ENCODE measurements at regions not wholly inside any gene's neighbourhood (a gene's known extent, or its start where the extent isn't known, plus 50 kb on each side); places are given as distances from the start of the nearest gene placed in this dataset.
"Not testable (repeated sequence)": the region's sequence is repeated elsewhere in the genome, so short reads cannot be mapped to it uniquely, and the experiment has no call there.

DNA sequence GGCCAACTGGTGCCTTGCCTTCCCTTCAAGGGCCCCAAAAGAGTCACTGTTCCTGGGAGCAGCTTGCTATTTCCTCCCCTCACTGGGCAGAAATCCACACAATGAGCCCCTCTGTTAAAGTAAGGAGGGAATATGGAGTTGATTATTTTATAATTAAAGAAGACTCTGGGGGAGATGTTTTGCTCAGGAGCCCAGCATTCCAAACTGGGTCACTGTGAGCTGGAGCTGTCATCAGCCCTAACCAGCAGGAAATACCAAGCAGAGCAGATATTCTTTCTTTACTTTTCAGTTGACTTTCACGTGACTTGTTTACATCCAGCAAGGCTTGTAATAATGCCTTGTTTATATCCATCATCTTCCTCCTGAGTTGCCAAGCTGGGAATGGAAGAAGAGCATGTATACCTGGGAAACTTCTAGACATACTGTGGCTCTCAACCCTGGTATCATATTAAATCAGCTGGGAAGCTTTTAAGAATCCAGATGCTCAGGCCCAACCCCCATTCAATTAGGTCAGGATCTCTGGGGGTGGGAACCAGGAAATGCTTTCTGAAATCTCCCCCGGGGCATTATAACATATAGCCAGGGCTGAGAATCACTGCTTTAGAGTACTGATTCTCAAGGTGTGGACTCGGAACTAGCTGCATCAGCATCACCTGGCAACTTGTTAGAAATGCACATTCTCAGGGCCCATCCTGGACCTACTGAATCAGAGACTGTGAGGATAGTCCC lies 175.6 kb upstream of the MYLIP start:
- DNase-seq, result no peak

DNA sequence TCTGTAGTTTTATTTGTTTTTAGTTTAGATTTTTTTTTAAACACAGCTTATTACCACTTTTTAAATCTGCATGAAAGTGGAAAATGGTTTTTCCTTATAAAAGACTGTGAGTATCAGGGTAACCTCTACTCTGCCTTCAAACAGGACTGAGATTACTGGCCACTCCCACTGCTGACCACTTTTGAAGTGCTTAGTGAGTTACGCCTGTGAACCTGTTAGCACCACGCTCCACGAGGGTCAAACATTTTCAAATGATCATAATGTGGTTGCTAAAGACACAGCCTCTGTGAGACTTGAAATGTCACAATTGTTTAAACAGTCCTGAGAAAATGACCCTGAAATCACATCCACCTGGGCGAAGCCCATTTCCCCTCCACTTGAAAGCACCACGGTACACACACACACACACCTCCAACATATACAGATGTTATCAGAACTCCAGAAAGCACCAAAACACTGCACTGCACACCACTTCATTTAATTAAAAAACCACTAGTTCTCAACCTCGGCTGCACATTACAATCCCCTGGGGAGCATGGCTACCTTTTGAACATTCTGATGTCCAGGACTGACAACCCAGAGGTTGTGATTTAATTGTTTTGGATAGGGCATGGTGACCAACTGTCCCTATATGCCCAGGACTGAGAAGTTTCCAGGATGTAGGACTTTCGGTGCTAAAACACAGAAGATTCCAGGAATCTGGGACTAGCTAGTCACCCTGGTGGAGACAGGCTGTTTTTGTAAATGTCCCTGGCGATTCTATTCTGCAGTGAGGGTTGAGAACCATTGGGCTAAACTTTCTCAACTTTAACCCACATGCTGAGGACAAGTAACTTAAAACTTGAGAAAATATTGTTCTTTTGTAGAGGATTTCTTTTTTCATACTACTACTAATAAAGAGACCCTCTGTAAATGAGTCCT lies 176.4 kb upstream of the MYLIP start:
- no peak for DNase-seq

DNA sequence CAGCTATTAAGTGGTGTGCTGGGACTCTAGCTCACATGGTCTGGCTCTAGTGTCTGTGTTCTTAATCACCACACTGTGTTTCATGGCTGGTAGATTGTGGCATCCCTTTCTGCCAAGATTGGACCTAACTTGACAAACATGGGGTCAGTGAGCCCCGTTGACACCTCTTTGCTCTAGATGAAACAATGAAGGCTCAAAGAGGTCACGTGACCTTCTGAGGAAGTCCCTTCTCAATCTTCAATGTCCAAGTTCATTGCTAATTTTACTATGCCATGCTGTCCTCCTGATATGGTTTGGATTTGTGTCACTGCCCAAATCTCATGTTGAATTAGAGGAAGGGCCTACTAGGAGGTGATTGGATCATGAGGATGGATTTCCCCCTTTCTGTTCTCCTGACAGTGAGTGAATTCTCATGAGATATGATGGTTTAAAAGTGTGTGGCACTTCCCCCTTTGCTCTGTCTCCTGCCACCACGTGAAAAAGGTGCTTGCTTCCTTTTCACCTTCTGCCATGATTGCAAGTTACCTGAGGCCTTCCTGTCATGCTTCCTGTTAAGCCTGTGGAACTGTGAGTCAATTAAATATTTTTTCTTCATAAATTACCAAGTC lies 177.8 kb upstream of the MYLIP start:
- no peak for DNase-seq

DNA sequence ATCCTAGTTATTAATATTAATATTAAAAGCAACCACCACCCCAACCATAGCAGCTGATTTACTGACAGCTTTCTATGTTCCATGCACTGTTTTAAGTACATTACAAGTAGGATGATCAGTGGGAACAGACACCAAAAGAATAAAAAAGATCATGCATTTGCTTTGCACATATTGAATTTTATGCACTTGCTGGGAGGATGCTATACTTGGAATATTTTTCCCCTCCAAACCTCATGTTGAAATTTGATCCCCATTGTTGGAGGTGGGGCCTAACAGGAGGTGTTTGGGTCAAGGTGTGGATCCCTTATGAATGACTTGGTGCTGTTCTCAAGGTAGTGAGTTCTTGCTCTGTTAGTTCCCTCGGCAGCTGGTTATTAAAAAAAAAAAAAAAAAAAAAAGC lies 178.9 kb upstream of the MYLIP start:
- DNase-seq, result no peak

DNA sequence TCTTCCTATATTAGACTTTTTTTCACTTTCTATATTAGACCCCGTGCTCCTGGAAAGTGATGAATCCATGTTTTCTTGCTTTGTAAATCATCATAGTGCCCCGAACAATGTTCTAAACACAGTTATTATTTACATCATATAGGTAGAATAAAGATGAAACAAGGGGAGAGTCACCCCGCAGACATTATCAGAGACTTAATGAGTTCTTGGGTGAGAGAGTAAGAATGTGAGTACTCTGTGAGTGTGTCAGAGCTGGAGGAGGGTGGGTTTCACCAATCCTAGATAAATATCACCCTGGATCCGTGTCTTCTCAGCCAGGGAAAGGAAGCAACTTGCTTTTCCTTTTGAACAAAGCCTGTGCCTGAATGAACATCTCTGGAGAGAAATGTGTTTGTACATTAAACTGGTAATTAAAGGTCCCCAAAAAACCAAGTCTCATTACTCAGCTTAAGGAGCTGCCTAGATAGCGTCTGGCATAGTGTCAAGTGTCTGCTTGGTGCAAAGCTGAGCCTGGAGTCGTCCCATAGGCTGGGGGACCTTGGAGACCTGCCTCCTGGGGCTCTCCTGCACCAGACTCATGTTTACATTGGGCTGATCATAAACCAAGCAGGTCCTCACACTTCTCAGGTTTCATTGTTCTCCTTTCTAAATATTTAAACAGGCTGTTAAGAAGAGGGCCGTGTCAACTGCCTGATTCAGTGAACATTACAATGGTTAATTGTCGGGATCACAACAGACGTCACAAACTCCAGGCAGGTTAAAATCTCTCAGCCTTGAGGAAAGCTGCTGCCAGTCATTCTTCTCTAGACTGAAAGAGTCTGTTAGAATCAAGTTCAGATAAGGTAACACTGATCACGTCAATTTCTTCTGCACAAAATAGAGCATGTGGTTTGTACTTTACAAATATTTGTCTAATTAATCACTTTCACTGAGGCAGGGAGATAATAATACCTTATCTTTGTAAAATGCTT lies 179.7 kb upstream of the MYLIP start:
- DNase-seq, result peak; percentile 93

DNA sequence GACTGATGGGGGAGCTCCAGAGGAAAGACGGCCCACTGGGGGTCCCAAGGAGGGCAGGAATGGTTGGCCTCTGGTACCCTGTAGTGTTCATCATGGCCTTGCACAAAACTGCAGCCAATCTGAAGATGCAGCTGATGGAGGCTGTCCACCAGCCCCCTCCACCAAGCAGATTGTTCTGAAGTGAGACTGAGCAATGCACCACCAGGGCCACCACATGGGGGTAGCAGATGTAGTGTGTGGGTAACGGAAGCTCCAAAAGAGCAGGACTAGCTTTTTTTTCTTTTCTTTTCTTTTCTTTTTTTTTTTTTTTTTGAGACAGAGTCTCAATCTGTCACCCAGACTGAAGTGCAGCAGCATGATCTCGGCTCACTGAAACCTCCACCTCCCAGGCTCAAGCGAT lies 181.0 kb upstream of the MYLIP start:
- DNase-seq, result no peak

DNA sequence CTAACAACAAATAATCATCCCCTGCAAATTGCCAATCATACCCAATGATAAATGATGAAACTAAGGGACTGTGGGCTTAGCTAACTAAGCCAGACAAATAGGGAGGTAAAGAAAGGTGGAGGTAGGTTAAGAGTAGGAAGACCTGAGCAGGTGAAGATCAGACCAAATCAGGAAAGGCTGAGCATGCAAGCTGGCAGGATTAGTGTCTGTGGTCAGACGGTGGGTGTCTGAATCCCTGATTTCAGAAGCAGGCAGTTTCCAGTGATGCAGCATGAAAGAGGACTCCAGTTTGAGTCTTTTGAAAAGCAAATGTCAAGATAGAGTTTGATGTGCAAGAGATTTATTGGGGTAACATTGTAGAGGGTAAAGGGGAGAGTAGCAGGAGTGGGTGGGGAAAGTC lies 181.4 kb upstream of the MYLIP start:
- DNase-seq, result no peak

DNA sequence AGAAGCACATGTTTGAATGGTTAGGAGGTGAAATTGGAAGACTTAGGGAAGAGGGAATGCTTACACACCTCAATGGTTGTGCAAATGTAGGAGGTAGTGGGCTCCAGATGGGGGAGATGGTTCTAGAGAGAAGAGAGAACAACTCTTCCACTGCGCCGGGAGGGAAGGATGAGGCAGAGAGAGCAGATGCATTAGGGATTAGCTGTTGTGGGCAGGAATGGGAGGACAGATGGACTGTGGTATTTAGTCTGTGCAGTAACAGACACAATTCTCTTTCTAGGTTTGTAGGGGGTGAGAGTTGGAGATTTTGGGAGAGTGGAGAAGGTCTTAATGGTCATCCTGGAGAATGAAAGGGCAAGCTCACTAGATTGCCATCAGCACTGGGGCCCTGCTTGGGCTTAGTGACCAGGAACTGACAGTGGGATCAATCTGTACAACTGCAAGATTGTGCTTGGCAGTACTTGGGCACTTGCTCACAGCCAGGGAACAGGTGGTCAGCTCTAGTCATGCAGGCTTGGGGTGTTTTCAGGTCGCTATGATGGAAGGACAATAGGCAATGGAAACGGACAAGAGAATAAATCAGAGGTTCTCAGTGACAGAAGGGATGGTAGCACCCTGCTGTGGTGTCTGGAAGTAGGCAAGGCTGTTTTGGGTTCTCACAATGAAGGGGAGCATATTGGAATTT lies 182.0 kb upstream of the MYLIP start:
- no peak for DNase-seq

DNA sequence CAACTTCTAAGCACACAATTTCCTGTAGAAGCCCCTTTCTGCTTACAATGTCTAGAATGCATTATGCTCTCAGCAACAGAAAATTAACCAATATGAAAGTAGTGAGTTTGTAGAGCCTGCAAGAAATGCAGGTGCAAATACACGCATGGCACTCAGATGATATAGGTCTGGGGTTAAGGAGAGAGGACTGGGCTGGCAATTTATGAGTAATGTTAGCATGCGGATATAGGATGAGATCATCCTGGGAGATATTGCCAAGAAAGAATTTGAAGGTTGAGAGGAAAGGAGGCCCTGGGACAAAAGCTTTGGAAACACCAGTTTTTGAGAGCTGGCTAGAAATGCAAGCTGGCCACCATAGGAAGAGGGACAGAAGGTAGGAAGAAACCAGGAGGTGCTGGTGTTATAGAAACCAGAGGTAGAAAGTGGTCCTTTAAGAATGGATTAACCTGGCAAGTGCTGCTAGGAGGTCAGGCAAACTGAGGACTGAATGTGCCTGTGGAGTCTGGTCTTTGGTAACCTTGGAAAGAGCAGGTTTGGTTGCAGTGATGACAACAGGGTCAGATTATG lies 183.2 kb upstream of the MYLIP start:
- no peak for DNase-seq

DNA sequence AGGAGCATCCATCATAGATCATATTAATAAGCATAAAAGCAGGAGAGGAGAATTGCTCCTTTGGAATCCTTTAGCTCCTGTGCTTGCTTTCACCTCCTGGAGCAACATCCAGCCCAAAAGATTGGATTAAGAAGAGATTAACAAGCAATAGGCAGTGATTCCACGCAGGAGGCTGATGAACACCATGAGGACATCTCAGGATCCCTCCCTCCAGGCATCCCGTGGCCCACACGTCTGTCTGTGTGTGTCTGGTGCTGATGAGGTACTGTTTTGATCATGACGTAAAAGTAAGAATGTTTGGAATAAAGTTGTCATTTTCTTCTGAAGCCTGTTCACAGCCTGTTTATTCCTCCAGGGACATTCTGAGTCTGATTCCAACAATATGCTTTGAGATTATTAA lies 185.5 kb upstream of the MYLIP start:
- no peak for DNase-seq

DNA sequence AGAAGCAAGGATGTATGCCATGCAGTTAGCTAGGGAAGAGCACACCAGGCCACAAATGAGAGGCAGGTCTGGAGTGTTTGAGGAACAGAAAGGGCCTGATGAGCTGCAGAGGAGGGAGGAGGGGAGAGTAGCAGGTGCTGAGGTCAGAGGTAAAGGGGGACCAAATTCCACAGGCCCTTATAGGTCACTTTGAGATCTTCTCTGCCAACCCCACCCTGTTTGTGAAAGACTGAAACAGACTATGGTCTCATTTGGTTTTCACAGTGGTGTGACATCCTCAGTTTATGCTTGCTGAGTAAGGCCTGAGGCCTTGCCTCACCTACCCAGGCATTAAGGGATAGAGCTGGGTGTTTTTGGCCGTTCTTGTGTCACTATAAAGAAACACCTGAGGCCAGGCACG lies 187.7 kb upstream of the MYLIP start:
- no peak for DNase-seq

DNA sequence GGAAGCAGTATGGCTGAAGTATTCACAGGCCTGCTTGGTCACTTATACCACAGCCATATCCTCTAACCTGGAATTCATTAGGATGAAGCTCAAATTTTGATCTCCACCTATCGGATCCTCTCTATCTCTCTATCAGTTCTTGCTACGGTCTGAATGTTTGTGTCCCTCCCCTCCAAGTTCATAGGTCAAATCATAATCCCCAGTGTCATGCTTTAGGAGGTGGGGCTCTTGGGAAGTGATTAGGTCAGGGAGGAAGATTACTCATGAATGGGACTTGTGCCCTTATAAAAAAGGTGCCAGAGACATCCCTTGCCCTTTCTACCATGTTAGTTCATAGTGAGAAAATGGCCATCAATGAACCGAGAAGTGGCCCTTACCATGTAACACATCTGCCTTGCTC lies 190.8 kb upstream of the MYLIP start:
- DNase-seq, result no peak

DNA sequence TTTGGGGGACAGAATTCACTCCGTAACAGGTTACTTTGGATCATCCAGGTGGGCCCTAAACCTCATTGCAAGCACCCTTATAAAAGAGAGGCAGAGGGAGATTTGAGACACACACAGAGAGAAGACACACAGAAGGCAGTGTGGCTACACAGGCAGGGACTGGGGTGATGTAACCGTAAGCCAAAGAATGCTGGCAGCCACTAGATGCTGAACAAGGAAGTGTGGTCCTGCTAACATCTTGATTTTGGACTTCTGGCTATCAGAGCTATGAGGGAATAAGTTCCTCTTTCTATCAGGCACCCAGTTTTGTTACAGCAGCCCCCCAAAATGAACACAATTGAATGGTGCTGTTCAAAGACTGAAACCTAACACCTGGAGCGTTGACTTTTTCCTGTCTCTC lies 191.3 kb upstream of the MYLIP start:
- DNase-seq, result no peak

DNA sequence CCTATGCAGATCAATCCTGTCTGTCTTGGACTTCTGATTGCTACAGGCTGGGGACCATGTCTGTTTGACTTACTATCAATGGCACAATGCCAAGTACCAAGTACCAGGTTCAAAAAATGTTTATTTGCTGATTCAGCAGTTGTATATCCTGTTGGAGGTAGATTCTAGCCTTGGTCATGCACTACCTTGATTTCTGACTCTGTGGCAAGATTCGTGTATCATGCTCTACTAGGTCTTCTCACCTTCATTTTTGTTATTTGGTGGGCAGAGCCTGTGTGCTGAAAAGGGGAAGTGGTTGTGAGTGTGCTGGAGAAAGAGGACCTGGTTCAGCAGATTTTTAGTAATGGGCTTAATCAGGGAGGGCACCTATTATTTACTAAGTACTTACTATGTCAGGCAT lies 192.4 kb upstream of the MYLIP start:
- no peak for DNase-seq

DNA sequence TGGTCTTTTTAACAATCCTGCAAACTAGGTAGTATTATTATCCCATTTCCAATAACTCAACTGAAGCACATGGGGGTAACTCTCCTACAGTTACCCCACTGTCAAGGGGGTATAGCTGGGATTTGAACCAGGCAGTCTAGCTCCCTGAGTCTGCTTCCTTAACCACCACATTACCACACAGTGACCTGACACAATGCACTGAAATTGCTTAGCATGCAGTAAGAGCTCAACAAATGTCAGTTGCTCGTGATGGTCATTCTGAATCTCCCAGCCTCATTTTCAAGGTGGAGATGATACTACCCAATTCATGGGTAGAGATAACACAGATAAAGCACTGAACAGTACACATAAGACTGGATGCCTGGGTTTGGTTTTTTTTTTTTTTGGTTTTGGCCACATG lies 193.2 kb upstream of the MYLIP start:
- DNase-seq, result no peak

DNA sequence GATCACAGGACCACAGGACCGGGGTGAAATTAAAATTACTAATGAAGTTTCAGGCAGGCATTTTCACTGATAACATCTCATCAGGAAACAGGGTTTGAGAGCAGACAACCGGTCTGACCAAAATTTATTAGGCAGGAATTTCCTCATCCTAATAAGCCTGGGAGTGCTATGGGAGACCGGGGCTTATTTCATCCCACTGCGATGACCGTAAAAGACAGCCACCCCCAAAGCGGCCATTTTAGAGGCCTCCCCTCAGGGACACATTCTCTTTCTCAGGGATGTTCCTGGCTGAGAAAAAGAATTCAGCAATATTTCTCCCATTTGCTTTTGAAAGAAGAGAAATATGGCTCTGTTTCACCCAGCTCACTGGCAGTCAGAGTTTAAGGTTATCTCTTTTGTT lies 197.2 kb upstream of the MYLIP start:
- DNase-seq, result not testable (repeated sequence)

DNA sequence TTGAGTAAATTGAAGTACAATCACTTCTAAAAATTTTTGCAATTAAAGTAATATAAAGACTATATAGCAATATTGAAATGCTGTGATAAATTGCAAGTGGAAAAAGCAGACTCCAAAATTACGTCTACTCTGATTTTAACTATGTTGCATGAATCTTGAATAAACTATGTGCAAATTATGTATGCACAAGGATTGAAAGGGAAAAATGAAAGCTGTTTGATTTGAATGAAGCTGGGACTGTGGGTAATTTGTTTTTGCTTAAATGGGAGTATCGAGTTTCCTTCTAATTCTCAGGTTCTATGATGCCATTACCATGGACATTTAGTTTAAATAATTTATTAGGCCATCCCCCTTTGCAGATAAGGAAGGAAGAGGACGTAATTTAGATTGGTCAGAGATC lies 198.7 kb upstream of the MYLIP start:
- no peak for DNase-seq

DNA sequence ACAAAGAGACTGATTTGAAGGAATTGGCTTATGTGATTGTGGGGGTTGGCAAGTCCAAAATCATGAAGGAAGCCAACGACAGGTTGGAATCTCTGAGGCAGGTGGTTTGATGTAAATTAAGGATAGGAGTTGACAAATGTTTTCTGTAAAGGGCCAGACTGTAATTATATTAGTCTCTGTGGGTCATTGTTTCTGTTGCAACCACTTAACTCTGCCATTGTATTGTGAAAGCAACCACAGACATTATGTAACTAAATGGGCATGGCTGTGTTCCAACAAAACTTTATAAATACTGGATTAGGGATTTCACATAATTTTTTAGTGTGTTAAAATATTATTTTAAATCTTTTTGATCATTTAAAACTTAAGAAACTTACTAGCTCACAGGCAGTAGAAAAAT lies 199.2 kb upstream of the MYLIP start:
- no peak for DNase-seq

DNA sequence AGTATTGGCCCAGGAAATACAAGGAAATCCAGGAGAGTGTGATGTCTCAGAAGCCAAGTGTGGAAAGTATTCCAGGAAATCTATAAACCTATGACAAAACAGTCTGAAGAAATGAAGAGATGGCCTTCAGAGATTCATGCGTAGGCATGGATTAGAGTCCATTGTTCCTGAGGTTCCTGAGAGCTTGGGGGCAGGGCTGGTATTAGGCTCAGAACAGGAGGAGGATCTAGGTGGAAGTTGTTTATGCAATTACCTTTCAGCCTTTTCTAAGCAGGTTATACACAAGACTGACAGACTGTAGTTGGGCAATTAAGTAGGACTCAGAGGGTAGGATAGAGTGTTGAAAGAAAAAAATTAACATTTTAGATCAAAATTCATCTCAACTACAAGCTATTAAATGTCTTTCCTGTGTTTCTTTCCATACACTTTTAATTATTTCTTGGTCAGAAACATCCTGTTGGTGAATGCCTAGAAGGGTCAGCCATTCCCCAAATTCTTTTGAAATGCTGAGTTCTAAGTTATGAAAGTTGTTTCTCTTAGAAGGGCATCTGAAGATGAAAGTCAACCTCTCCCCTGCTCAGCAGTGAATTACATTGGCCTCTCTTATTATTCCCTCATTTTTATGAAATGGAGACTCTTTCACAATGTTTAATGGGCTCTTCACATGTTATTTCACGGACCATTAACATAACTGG lies 201.2 kb upstream of the MYLIP start:
- no peak for DNase-seq

DNA sequence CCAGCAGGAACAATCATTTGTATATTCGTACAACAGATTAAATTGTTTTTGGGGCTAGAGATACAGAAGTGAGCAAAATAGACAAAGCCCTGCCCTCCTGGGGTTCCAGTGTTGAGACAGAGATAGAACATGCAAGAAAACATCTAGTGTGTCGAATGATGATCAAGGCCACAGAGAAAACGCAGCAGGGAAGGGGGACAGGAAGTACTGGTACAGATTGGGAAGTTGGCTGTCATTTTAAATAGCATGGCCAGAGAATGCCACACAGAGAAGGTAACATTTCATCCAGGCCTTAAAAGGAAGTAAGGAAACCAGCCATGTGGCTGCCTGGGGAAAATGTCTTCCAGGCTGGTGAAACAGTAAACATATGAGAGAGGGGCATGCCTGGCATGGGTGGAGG lies 202.6 kb upstream of the MYLIP start:
- no peak for DNase-seq

DNA sequence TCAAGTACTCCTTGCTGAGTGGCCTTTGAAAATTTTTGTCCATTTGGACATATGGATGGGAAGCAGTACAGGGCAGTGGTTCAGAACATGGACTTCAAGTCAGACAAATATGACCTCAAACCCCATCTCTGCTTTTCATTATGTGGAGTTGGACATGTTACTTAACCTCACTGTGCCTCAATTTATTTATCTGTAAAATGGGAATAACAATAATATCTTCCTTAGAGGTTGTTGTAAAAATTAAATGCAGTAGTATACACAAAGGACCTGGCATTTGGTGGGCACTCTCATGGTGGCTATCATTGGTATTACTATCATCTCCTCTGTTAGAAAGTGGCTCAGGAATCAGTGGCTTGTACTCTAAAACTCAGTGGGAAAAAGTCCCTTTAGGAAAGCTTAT lies 204.0 kb upstream of the MYLIP start:
- no peak for DNase-seq

All from NCI-H774 (cell line).